Liver (tissue), 8 donors: ENCODE measurements at regions not wholly inside any gene's neighbourhood (a gene's known extent, or its start where the extent isn't known, plus 50 kb on each side); places are given as distances from the start of the nearest gene placed in this dataset.

Source experiments
- DNase-seq: peaks from one replicate; pipeline ENCODE4 v3.0.0-alpha.2; 2017; ENCODE audit warnings: low spot score
- H3K27ac ChIP-seq, 2 donors: one replicate each; pipeline ENCODE4 v1.7.0; 2013; ENCODE audit warnings: inconsistent platforms in 2 of 2, low read length in 2 of 2, control low read depth in 1 of 2, low read depth in 1 of 2, mild to moderate bottlenecking in 1 of 2
- H3K27me3 ChIP-seq, 4 donors: one replicate each; pipeline versions ENCODE4 v1.6.1 to v1.7.0; 2013; ENCODE audit warnings: low read length in 3 of 4, inconsistent platforms in 1 of 4, mild to moderate bottlenecking in 1 of 4, moderate library complexity in 1 of 4; ENCODE audit not compliant: control insufficient read depth in 4 of 4, insufficient read depth in 4 of 4
- H3K36me3 ChIP-seq, 4 donors: one replicate each; pipeline versions ENCODE4 v1.6.1 to v1.7.0; 2013; ENCODE audit warnings: low read length in 3 of 4, mild to moderate bottlenecking in 3 of 4, low read depth in 1 of 4, moderate library complexity in 1 of 4; ENCODE audit not compliant: control insufficient read depth in 4 of 4, insufficient read depth in 3 of 4
- H3K4me1 ChIP-seq, 4 donors: one replicate each; pipeline versions ENCODE4 v1.6.1 to v1.7.0; 2013; ENCODE audit warnings: low read length in 3 of 4, mild to moderate bottlenecking in 3 of 4, moderate library complexity in 1 of 4; ENCODE audit not compliant: control insufficient read depth in 4 of 4, insufficient read depth in 4 of 4
- H3K4me3 ChIP-seq, 3 donors: one replicate each; pipeline versions ENCODE4 v1.6.1 to v1.7.0; 2013; ENCODE audit warnings: low read length in 3 of 3, control low read depth in 1 of 3, low read depth in 1 of 3, mild to moderate bottlenecking in 1 of 3
- H3K9ac ChIP-seq, 2 donors: one replicate each; pipeline ENCODE4 v1.7.0; 2013; ENCODE audit warnings: low read length in 2 of 2, mild to moderate bottlenecking in 2 of 2, moderate library complexity in 2 of 2, control low read depth in 1 of 2, low read depth in 1 of 2
- H3K9me3 ChIP-seq, 4 donors: one replicate each; pipeline versions ENCODE4 v1.6.1 to v1.7.0; 2013; ENCODE audit warnings: low read length in 3 of 4; ENCODE audit not compliant: control insufficient read depth in 4 of 4
- ATF3 ChIP-seq: IDR thresholded peaks from 2 replicates; pipeline ENCODE4 v1.6.1; 2016; ENCODE audit warnings: antibody characterized with exemption
- CTCF ChIP-seq: fragments of 150-350 bp; IDR thresholded peaks from 2 replicates; pipeline ENCODE4 v1.5.1; 2017; ENCODE audit warnings: improper control_type of control experiment, low read depth, low read length; ENCODE audit not compliant: missing input control
- EGR1 ChIP-seq, 2 donors: IDR thresholded peaks; 2 replicates each; pipeline ENCODE4 v1.6.1; 2016 to 2018; ENCODE audit warnings: antibody characterized with exemption in 2 of 2, low read depth in 2 of 2
- FOXA2 ChIP-seq: IDR thresholded peaks from 2 replicates; pipeline ENCODE4 v1.6.1; 2016; ENCODE audit warnings: antibody characterized with exemption
- GABPA ChIP-seq, 2 donors: IDR thresholded peaks in 1 of 2; conservative IDR thresholded peaks in 1 of 2; 2 replicates each; pipeline ENCODE4 v1.6.1; 2016; ENCODE audit warnings: antibody characterized with exemption in 2 of 2, mild to moderate bottlenecking in 1 of 2, moderate library complexity in 1 of 2
- HNF4A ChIP-seq, 2 donors: conservative IDR thresholded peaks; 2 replicates each; pipeline ENCODE4 v1.6.1; 2016; ENCODE audit warnings: antibody characterized with exemption in 2 of 2, mild to moderate bottlenecking in 2 of 2
- HNF4G ChIP-seq: IDR thresholded peaks from 2 replicates; pipeline ENCODE4 v1.6.1; 2016; ENCODE audit warnings: antibody characterized with exemption
- JUND ChIP-seq, 2 donors: IDR thresholded peaks; 2 replicates each; pipeline ENCODE4 v1.6.1; 2016; ENCODE audit warnings: antibody characterized with exemption in 2 of 2
- NR2F2 ChIP-seq: IDR thresholded peaks from 2 replicates; pipeline ENCODE4 v1.6.1; 2016; ENCODE audit warnings: antibody characterized with exemption
- RAD21 ChIP-seq, 2 donors: IDR thresholded peaks; 2 replicates each; pipeline ENCODE4 v1.6.1; 2016; ENCODE audit warnings: antibody characterized with exemption in 2 of 2, mild to moderate bottlenecking in 2 of 2
- RXRA ChIP-seq, 2 donors: IDR thresholded peaks; 2 replicates each; pipeline ENCODE4 v1.6.1; 2017 to 2018; ENCODE audit warnings: antibody characterized with exemption in 2 of 2, mild to moderate bottlenecking in 1 of 2
- SP1 ChIP-seq: IDR thresholded peaks from 2 replicates; pipeline ENCODE4 v1.6.1; 2018; ENCODE audit warnings: antibody characterized with exemption, mild to moderate bottlenecking
- TAF1 ChIP-seq: conservative IDR thresholded peaks from 2 replicates; pipeline ENCODE4 v1.6.1; 2016; ENCODE audit warnings: antibody characterized with exemption, mild to moderate bottlenecking
- YY1 ChIP-seq: IDR thresholded peaks from 2 replicates; pipeline ENCODE4 v1.6.1; 2016; ENCODE audit warnings: antibody characterized with exemption, mild to moderate bottlenecking
- WGBS: extraction: QIAGEN DNeasy Blood & Tissue Kit; methylation state at CpG from one replicate; pipeline ENCODE4 v1.1.7; 2013; 5-methylcytosine and 5-hydroxymethylcytosine counted together
- donor health status: healthy.
- donor health status: healthy.
- donor health status: healthy.
- donor health status: healthy.
- donor health status: healthy.

- TF ChIP-seq CTCF (no peak), TAF1 (no peak), RXRA (IDR thresholded peaks at IDR 0.05) (no peak), GABPA (IDR thresholded peaks at IDR 0.05 in 1 of 2, conservative IDR thresholded peaks at IDR 0.05 in 1 of 2) (no peak), HNF4A (conservative IDR thresholded peaks at IDR 0.05) (no peak), YY1 (no peak), EGR1 (IDR thresholded peaks at IDR 0.05; ENCODE audit: low read depth in 2 of 2) (no peak), ATF3 (no peak)
Measured at GRCh38 chr4:145287351-145287750, 107.0 kb upstream of the OTUD4 start (continued).

- Histone ChIP-seq H3K36me3 (no peaks in the 10 kb centered on the region), H3K27me3 (no peaks in the 10 kb centered on the region), H3K4me1 (no peaks in the 10 kb centered on the region)
Measured at GRCh38 chr4:145285928-145286327, 105.5 kb upstream of the OTUD4 start.

GRCh38 chr4:145283909-145284308 is 103.5 kb upstream of the OTUD4 start:
- Histone ChIP-seq H3K36me3 (no peaks in the 10 kb centered on the region), H3K9ac (no peak overlapping the region), H3K9me3 (peaks cover 0 to 2% (median 0%) of the 10 kb centered on the region in 4 donors), H3K4me3 (no peak overlapping the region), H3K4me1 (no peaks in the 10 kb centered on the region), H3K27me3 (no peaks in the 10 kb centered on the region), H3K27ac (no peak overlapping the region)
- WGBS: 75% methylated on average over 2 of the region's 2 CpGs
- DNase-seq: no peak
- TF ChIP-seq EGR1 (IDR thresholded peaks at IDR 0.05; ENCODE audit: low read depth in 2 of 2) (no peak), ATF3 (no peak), HNF4G (no peak), YY1 (no peak), HNF4A (conservative IDR thresholded peaks at IDR 0.05) (no peak), NR2F2 (no peak), RAD21 (IDR thresholded peaks at IDR 0.05) (no peak), JUND (IDR thresholded peaks at IDR 0.05) (no peak)

More at GRCh38 chr4:145285928-145286327, 105.5 kb upstream of the OTUD4 start:
- Histone ChIP-seq H3K4me3 (no peak overlapping the region), H3K27ac (no peak overlapping the region), H3K9me3 (peaks cover 0 to 2% (median 0%) of the 10 kb centered on the region in 4 donors), H3K9ac (no peak overlapping the region)
- TF ChIP-seq YY1 (no peak), FOXA2 (no peak), JUND (IDR thresholded peaks at IDR 0.05) (no peak), SP1 (no peak)
- DNase-seq: no peak

DNA sequence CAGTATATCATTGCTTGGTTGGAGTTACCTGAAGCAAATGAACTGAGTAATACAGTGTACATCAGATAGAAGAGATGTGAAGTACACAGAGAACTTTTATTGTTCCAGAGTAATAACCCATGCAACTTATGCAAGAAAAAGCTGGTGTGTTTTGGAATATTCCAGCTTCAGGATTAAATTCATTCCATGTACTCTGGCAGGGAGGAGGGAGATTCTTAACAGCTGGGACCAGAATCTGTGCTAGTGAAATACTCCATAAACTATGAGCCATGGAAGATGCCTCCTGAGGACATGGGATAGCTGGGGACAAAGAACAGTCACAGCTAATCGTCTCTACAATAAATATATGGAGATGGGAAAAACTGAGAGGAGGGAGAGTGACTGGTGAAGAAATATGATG is 101.6 kb upstream of the OTUD4 start:
- TF ChIP-seq ATF3: no peak
- DNase-seq: no peak
- Histone ChIP-seq H3K36me3 (no peaks in the 10 kb centered on the region), H3K4me1 (no peaks in the 10 kb centered on the region), H3K9ac (no peak overlapping the region), H3K27ac (no peak overlapping the region), H3K9me3 (no peaks in the 10 kb centered on the region), H3K4me3 (no peak overlapping the region), H3K27me3 (no peaks in the 10 kb centered on the region)
- 87% methylated on average over 1 of the region's 1 CpG for WGBS
